22Rv1 (cell line): ENCODE measurements at regions not wholly inside any gene's neighbourhood (a gene's known extent, or its start where the extent isn't known, plus 50 kb on each side); places are given as distances from the start of the nearest gene placed in this dataset.
"Not testable (repeated sequence)": the region's sequence is repeated elsewhere in the genome, so short reads cannot be mapped to it uniquely, and the experiment has no call there.

Source experiments
- H3K27ac ChIP-seq: fragments of 450-650 bp; 2 replicates; pipeline ENCODE4 v1.5.1; 2017
- ZFX ChIP-seq: fragments of 450-650 bp; IDR thresholded peaks from 2 replicates; pipeline ENCODE4 v1.6.1; 2017; ENCODE audit warnings: antibody characterized with exemption, borderline replicate concordance
- TF ChIP-seq, protein P1 (sequence below): fragments of 450-650 bp; IDR thresholded peaks from 2 replicates; pipeline ENCODE4 v1.5.1; 2017; ENCODE audit warnings: mild to moderate bottlenecking

DNA sequence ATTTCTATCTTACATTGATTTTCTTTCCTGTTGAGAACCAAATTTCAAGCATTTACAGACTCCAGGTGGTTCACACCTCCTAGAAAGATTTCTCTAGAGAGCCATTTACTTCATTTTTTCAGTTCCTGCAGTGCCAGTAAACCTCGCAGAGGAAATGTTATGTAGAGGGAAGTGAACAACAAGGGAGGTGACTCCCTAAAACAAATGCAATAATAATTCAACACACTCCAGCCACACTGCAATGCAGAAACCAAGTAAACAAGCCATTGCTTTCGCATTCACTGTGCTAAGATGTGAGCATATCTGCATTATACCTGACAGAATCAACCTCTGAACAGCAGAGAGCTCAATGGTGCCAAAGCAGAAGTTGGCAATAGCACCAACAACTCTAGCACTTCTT, 215.1 kb downstream of the RBM26 start:
- no peak for TF ChIP-seq ZFX
- TF ChIP-seq, protein P1, sequence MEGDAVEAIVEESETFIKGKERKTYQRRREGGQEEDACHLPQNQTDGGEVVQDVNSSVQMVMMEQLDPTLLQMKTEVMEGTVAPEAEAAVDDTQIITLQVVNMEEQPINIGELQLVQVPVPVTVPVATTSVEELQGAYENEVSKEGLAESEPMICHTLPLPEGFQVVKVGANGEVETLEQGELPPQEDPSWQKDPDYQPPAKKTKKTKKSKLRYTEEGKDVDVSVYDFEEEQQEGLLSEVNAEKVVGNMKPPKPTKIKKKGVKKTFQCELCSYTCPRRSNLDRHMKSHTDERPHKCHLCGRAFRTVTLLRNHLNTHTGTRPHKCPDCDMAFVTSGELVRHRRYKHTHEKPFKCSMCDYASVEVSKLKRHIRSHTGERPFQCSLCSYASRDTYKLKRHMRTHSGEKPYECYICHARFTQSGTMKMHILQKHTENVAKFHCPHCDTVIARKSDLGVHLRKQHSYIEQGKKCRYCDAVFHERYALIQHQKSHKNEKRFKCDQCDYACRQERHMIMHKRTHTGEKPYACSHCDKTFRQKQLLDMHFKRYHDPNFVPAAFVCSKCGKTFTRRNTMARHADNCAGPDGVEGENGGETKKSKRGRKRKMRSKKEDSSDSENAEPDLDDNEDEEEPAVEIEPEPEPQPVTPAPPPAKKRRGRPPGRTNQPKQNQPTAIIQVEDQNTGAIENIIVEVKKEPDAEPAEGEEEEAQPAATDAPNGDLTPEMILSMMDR = no peak
- no peak overlapping the region for H3K27ac ChIP-seq

DNA sequence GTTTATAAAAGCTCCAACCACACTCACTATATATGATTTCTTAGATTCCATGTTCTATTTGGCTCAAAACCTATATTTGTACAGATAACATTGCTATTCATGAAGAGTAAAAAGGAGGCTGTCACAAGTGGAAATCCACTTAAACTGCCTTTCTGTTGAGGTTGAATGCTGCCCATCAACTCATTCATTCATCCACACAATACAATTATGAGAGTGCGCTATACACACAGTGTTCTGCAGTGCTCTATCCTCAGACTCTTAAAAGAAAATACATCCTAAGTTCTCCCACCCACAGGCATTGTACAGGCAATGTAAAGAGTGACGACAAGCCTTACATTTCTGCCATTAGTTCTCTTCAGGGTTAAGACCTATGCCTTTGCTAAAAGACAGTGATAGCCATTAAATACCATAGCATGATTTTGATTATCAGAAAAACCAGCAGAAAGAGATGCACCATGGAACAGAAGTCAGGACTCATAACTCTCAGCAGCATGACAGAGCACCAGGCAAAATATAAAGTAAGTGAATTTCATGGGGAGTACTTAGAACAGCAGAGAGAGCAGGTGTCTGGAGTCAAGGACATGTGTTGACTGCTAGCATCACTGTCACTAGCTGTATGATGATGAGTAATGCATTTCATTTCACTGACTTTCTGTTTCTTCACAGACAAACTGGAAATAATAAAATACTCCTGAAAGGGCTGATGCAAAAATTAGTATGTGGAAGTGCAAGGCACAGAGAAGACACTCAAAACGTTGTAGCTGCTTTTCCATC, 218.0 kb downstream of the RBM26 start:
- H3K27ac ChIP-seq = no peak overlapping the region
- TF ChIP-seq ZFX = no peak
- TF ChIP-seq, protein P1 = no peak

DNA sequence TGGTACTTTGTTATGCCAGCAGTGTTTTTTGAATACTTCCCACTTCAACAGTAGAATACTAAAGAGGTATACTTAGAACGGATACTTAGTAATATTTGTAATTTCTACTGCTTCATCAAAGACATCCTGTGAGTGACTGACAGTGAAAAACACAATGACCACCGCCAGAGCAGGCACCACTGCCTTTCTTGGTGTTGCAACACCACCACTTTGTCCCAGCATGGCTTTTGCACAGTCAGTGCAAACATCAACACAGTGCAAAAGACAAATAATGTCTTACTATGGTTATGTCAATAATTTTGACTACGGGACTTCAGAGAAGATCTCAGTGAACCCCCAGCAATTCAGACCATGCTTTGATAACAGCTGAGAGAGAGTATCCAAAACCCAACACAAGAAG, 220.5 kb downstream of the RBM26 start:
- H3K27ac ChIP-seq = no peak overlapping the region
- TF ChIP-seq, protein P1 = no peak

DNA sequence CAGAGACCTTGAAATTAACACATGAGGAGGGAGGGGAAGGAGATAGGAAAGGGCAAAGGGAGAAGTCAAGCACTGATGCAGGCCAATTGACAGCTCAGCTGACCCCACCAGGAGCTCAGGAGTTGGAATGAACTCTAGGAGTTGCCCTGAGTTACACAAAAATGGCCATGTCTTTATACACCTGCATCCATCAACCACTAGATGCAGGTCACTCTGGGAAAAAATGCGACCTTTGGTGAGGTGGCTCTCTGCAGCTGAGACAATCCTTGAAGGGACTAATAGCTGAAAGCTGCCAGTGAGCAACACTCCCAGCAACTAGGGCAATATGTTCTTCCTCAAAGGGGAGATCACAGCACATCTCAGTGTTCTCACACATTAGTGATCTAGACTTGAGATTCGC, 222.8 kb downstream of the RBM26 start:
- TF ChIP-seq, protein P1 = no peak
- TF ChIP-seq ZFX = no peak
- no peak overlapping the region for H3K27ac ChIP-seq

DNA sequence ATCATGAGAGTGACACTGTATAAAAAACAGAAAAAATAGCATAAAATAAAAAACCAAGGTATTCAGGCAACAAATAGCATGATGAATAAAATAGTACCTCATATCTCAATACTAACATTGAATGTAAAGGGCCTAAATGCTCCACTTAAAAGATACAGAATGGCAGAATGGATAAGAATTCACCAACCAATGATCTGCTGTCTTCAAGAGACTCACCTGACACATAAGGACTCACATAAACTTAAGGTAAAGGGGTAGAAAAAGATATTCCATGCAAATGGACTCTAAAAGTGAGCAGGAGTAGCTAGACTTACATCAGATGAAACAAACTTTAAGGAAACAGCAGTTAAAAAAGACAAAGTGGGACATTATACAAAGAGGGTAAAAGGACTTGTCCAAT, 232.4 kb downstream of the RBM26 start:
- H3K27ac ChIP-seq = not testable (repeated sequence)

DNA sequence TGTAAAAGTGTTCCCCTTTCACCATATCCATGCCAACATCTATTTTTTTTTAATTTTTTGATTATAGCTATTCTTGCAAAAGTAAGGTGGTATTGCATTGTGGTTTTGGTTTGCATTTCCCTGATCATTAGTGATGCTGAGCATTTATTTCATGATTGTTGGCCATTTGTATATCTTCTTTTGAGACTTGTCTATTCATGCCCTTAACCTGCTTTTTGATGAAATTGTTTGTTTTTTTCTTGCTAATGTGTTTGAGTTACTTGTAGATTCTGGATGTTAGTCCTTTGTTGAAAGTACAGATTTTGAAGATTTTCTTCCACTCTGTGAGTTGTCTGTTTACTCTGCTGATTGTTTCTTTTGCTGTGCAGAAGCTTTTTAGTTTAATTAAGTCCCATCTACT, 233.1 kb downstream of the RBM26 start:
- not testable (repeated sequence) for H3K27ac ChIP-seq

DNA sequence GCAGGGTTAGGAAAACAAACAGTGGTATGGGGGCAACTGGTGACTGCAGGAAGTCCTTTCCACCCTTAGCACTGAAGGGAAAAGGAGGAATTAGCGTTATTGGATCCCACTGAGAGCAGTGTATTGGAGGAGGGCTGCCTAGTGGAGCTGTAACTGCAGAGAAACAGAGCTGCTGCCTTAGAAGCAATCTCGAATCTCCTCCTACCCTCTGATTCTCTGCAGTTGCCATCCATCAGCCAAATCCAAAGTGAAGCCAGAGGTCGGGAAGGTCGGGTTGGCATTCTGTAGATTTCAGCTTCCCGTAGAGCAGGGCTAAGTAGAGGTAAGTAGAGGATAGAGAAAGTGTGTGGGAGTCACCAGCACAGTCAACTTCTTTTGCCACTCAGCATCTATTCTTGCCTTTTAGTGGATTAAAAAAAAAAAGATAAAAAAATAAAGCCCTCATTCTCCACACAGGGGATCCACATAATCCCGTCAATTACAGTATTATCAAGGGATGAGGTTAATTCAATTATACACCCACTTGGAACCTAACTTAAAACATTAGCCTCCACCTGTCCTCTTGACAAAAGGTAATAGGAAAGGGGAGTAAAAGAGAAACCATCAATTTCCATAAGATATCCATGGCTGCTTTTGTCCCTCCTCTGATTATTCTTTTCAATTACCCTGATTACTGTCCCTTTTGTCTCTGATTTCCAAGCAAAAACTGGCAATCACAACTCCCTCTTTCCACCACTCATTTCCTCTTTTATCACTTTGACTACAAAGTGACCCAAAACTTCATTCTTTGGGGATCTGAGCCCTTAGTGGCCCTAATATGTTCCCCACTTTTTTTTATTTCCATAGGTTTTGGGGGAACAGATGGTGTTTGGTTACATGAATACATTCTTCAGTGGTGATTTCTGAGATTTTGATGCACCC, 234.7 kb downstream of the RBM26 start:
- no peak for TF ChIP-seq ZFX
- TF ChIP-seq, protein P1 = no peak
- no peak overlapping the region for H3K27ac ChIP-seq

DNA sequence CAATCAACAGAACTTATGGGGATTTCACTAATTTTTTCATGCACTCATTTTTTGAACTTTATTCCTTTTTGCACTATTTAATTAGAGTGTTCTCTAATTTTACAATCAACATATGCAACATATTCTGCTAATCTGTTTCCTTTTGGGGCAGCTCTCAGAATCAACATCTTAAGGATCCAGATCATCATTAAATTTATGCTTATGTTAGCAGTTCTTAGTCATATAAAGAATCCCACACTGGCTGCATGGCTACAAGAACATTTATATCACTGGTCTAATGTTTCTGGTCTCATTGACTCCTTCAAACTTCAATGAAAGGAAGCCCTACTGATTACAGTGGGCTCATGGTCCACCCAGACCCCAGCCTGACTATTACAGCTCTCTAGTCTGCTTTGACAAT, 245.2 kb downstream of the RBM26 start:
- TF ChIP-seq ZFX = no peak
- TF ChIP-seq, protein P1 = no peak

More for the DNA sequence above, 245.2 kb downstream of the RBM26 start:
- no peak overlapping the region for H3K27ac ChIP-seq
